GM10248 (cell line): ENCODE measurements at regions not wholly inside any gene's neighbourhood (a gene's known extent, or its start where the extent isn't known, plus 50 kb on each side); places are given as distances from the start of the nearest gene placed in this dataset.
A peak's percentile ranks its signal among the peaks of the same experiment; 100 is the strongest.

Experiments used
- CTCF ChIA-PET: fragments of 300-600 bp; sonication (Branson Sonifier 250); formaldehyde crosslinking; extraction: SDS; loops from one replicate; lab custom pipeline; 2021; ENCODE audit warnings: antibody characterized with exemption; lab: Yijun Ruan, JAX
- POLR2A ChIA-PET: fragments of 350-650 bp; sonication (Branson Sonifier 250); formaldehyde crosslinking; extraction: SDS; loops from one replicate; lab custom pipeline; 2020; ENCODE audit warnings: antibody characterized with exemption; lab: Yijun Ruan, JAX
- DNase-seq: peaks from one replicate; pipeline ENCODE4 v3.0.0; 2012; ENCODE audit errors: extremely low spot score
- TF ChIP-seq, protein P1 (sequence below): IDR thresholded peaks from 2 replicates; pipeline ENCODE4 v1.5.1; 2012; ENCODE audit warnings: mild to moderate bottlenecking, low read depth; ENCODE audit errors: extremely low read depth, missing control alignments, control extremely low read depth

DNA sequence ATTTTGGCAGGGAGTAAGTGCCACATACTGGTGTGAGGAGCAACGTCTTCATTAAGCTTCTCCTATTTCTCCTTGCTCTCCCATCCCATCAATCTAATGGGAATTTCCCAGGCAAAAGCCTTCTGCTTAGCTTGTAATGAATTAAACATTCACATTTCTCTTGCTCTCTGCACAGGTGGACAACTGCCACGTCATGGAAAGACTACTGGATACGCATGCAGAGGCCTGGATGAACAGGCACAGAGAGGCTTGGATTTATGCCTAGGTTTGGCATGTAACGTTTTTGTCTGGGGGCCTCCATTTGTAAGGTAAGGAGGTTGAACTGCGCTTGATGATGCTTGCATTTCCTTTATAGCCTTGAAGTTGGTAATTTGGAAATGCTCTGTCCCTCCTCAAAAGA, 374.8 kb downstream of the KLF12 start:
- TF ChIP-seq, protein P1, sequence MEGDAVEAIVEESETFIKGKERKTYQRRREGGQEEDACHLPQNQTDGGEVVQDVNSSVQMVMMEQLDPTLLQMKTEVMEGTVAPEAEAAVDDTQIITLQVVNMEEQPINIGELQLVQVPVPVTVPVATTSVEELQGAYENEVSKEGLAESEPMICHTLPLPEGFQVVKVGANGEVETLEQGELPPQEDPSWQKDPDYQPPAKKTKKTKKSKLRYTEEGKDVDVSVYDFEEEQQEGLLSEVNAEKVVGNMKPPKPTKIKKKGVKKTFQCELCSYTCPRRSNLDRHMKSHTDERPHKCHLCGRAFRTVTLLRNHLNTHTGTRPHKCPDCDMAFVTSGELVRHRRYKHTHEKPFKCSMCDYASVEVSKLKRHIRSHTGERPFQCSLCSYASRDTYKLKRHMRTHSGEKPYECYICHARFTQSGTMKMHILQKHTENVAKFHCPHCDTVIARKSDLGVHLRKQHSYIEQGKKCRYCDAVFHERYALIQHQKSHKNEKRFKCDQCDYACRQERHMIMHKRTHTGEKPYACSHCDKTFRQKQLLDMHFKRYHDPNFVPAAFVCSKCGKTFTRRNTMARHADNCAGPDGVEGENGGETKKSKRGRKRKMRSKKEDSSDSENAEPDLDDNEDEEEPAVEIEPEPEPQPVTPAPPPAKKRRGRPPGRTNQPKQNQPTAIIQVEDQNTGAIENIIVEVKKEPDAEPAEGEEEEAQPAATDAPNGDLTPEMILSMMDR = no peak
- no peak for DNase-seq
- ChIA-PET CTCF (interaction anchor here (3.8 kb wide), 1 partner anchor 527 kb away, joined by 18 read pairs; no protein-coding TSS in a partner anchor), POLR2A (no interaction called here)

DNA sequence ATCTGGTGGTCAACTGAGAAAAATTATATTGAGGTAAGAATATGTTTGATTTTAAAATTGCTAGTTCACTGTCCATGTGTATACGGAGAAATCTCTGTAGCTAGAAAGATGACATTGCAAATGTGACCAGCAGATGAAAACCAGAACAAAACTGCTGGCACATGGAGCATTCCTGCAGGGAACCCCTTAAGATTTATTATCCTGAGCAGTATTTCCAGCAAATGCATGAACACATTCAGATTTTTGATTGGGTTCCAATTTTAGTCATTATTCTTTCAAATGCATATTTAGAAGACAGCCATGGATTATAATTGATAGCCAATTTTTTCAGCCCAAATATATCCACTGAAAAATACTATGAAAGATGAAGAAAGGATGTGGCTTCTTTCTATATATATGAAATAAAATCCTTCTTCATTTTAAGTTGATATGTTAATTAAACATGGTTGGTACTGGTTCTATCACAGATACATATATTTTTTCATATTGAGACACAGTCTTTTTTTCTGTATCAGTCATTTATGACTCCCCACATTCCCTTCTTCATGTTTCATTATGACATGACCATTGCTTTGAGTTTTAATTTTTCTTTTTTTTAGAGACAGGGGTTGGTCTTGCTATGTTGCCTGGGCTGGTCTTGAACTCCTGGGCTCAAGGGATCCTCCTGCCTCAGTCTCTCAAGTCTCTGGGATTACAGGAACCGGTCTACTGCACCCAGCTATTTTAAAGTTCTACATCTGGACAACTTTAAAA, 376.5 kb downstream of the KLF12 start:
- ChIA-PET POLR2A (no interaction called here), CTCF (interaction anchor here (1.3 to 3.5 kb wide), 5 partner anchors 10 to 1462 kb away, joined by 4 to 31 read pairs (median 11); no protein-coding TSS in a partner anchor)
- DNase-seq = no peak
- TF ChIP-seq, protein P1 = no peak

DNA sequence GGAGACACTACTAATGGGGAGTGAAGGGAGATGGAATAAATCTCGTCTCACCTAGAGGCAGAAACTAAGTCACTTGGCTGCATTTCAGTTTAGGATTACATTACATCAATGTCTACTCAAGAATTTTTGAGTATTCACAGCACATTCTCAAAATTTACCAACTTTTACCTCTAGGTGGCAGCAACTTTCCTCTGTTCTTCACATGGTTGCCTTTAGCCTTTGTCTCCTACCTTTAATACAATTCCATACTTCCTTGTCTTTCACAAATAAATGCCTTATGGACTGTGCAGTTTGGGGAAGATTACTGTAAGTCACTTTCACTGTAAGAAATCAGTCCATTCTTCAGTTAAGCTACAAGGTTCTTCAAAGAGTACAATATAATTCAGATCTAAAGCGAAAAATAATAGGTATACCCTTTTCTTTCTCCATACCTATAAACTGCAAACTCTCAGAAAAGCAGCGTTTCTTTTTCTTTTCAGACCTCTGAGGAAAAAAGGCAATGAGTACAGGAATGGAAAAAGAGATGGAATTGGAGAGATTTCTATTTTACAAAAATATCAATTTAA, 379.4 kb downstream of the KLF12 start:
- TF ChIP-seq, protein P1 = peak; percentile 61
- ChIA-PET CTCF (interaction anchor here (0.9 to 3.5 kb wide), 7 partner anchors 8 to 1465 kb away, joined by 3 to 31 read pairs (median 6); no protein-coding TSS in a partner anchor), POLR2A (no interaction called here)
- DNase-seq = peak; percentile 31

DNA sequence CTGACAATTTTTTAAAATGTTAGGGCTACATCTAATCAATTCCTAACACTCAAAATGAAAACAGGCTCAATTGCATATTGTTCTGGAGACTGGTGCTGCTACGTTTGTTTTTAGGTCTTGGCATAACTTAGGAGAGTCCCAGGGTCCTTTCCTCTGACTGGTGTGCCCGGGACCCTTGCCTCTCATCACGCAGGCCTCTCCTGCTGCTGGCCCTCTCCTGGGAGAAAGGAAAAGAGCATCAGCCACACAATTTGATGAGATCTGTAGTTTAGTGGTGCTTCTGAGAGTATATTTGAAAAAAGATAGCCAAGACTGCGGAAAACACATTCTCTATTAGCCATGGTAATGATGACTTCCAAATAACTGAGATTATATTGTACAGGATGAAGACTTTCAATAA, 380.0 kb downstream of the KLF12 start:
- no peak for DNase-seq
- POLR2A ChIA-PET = no interaction called here
- TF ChIP-seq, protein P1 = no peak
- CTCF ChIA-PET = interaction anchor here (1.0 to 3.5 kb wide), 5 partner anchors 8 to 1460 kb away, joined by 3 to 31 read pairs (median 6); no protein-coding TSS in a partner anchor

DNA sequence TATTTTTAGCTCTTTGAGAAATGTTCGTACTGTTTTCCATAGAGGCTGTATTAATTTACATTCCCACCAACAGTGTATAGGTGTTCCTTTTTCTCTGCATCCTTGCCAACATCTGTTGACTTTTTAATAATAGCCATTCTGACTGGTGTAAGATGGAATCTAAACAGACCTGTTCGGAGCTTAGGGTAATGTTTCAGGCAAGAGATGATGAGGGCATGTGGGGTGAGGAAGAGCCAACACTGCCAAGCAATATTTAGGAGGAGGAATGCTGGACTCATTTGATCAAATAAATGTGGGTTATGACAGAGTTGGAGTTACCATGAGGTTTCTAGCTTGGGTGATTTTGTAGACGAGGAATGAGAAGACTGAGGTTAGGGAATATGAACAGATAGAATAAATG, 382.9 kb downstream of the KLF12 start:
- POLR2A ChIA-PET = no interaction called here

DNA sequence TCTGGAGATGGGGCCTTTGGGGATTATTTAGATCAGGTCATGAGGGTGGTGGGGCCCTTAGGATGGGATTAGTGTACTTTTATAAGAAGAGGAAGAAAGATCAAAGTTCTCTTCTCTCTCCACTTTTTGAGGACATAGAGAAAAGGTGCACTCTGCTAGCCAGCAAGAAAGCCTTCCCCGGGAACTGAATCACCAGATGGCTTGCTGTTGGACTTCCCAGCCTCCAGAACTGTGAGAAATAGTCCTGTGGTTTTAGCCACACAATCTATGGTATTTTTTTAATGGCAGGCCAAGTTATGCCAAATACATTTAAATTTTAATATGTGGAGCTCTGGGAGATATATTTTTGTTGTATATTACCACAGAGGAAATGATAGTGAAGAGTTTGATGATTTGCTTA, 385.8 kb downstream of the KLF12 start:
- ChIA-PET POLR2A (no interaction called here), CTCF (interaction anchor here (1.6 to 5.7 kb wide), 4 partner anchors 9 to 18 kb away, joined by 4 to 32 read pairs (median 11); no protein-coding TSS in a partner anchor)
- no peak for DNase-seq
- TF ChIP-seq, protein P1 = no peak

More for the DNA sequence above, 382.9 kb downstream of the KLF12 start:
- no peak for DNase-seq
- TF ChIP-seq, protein P1 = no peak
- CTCF ChIA-PET = interaction anchor here (1.5 to 5.7 kb wide), 5 partner anchors 9 to 29 kb away, joined by 3 to 32 read pairs (median 4); no protein-coding TSS in a partner anchor
